ENCODE measurements at regions not wholly inside any gene's neighbourhood (a gene's known extent, or its start where the extent isn't known, plus 50 kb on each side); places are given as distances from the start of the nearest gene placed in this dataset.

- Mint-ChIP-seq H3K9me3 (no peaks in the 10 kb centered on the region), H3K4me1 (no peaks in the 10 kb centered on the region), H3K27me3 (ENCODE audit: low read depth in 2 of 2) (peaks cover 24 to 36% of the 10 kb centered on the region in 2 donors), H3K27ac (no peak overlapping the region), H3K4me3 (no peak overlapping the region), H3K36me3 (no peaks in the 10 kb centered on the region)
- H3K27ac ChIP-seq (ENCODE audit: low read length) = no peak overlapping the region
- peaks cover 2% of the 10 kb centered on the region for H3K27me3 ChIP-seq (ENCODE audit: control insufficient read depth, insufficient read depth, low read length)
- TF ChIP-seq CTCF (IDR thresholded peaks at IDR 0.05) = no peak
- no peaks in the 10 kb centered on the region for H3K36me3 ChIP-seq (ENCODE audit: control insufficient read depth, insufficient read depth, low read length)
- H3K9me3 ChIP-seq (ENCODE audit: control insufficient read depth, insufficient read depth, low read length) = no peaks in the 10 kb centered on the region
- H3K4me1 ChIP-seq (ENCODE audit: control insufficient read depth, insufficient read depth, low read length) = no peaks in the 10 kb centered on the region
- ATAC-seq (no peak), DNase-seq (no peak)
- intact Hi-C loops (cut with micrococcal nuclease) = loop anchor here (1.0 kb wide), 1 partner anchor 7 kb away; no protein-coding TSS in a partner anchor
- no peak overlapping the region for H3K4me3 ChIP-seq (ENCODE audit: low read length)
Measured at GRCh38 chr2:176407706-176408105, 138.5 kb downstream of the MTX2 start.

GRCh38 chr2:176409671-176410070 is 140.4 kb downstream of the MTX2 start:
- no peak for DNase-seq
- Mint-ChIP-seq H3K4me1 (no peaks in the 10 kb centered on the region), H3K27ac (no peak overlapping the region), H3K4me3 (no peak overlapping the region), H3K27me3 (ENCODE audit: low read depth in 2 of 2) (peaks cover 25 to 50% of the 10 kb centered on the region in 2 donors), H3K36me3 (no peaks in the 10 kb centered on the region), H3K9me3 (no peaks in the 10 kb centered on the region)
- intact Hi-C loops (cut with micrococcal nuclease) = no loop called here
- Histone ChIP-seq H3K9me3 (ENCODE audit: control insufficient read depth, insufficient read depth, low read length) (no peaks in the 10 kb centered on the region), H3K4me1 (ENCODE audit: control insufficient read depth, insufficient read depth, low read length) (no peaks in the 10 kb centered on the region), H3K4me3 (ENCODE audit: low read length) (no peak overlapping the region), H3K27ac (ENCODE audit: low read length) (no peak overlapping the region), H3K27me3 (ENCODE audit: control insufficient read depth, insufficient read depth, low read length) (peaks cover 10% of the 10 kb centered on the region), H3K36me3 (ENCODE audit: control insufficient read depth, insufficient read depth, low read length) (no peaks in the 10 kb centered on the region)
- WGBS (ENCODE audit: insufficient coverage) = 83% methylated on average over 2 of the region's 2 CpGs
- no peak for ATAC-seq
- TF ChIP-seq CTCF (IDR thresholded peaks at IDR 0.05) = no peak

- ATAC-seq = no peak
- Mint-ChIP-seq H3K4me3 (no peak overlapping the region), H3K27me3 (ENCODE audit: low read depth in 2 of 2) (peaks cover 35 to 63% of the 10 kb centered on the region in 2 donors)
Measured at GRCh38 chr2:176412136-176412535, 142.9 kb downstream of the MTX2 start.

More at GRCh38 chr2:176412136-176412535, 142.9 kb downstream of the MTX2 start:
- no peak for DNase-seq
- H3K36me3 Mint-ChIP-seq = no peaks in the 10 kb centered on the region
- H3K27ac ChIP-seq (ENCODE audit: low read length) = no peak overlapping the region
- no peak overlapping the region for H3K4me3 ChIP-seq (ENCODE audit: low read length)
- intact Hi-C loops (cut with micrococcal nuclease) = no loop called here
- no peaks in the 10 kb centered on the region for H3K9me3 Mint-ChIP-seq
- no peak overlapping the region for H3K27ac Mint-ChIP-seq
- H3K4me1 Mint-ChIP-seq = no peaks in the 10 kb centered on the region
- H3K27me3 ChIP-seq (ENCODE audit: control insufficient read depth, insufficient read depth, low read length) = peaks cover 13% of the 10 kb centered on the region
- no peaks in the 10 kb centered on the region for H3K4me1 ChIP-seq (ENCODE audit: control insufficient read depth, insufficient read depth, low read length)
- TF ChIP-seq CTCF (IDR thresholded peaks at IDR 0.05) = no peak
- H3K9me3 ChIP-seq (ENCODE audit: control insufficient read depth, insufficient read depth, low read length) = no peaks in the 10 kb centered on the region
- H3K36me3 ChIP-seq (ENCODE audit: control insufficient read depth, insufficient read depth, low read length) = no peaks in the 10 kb centered on the region

All from natural killer cell (primary cell).